ENCODE measurements at regions not wholly inside any gene's neighbourhood (a gene's known extent, or its start where the extent isn't known, plus 50 kb on each side); places are given as distances from the start of the nearest gene placed in this dataset.

DNA sequence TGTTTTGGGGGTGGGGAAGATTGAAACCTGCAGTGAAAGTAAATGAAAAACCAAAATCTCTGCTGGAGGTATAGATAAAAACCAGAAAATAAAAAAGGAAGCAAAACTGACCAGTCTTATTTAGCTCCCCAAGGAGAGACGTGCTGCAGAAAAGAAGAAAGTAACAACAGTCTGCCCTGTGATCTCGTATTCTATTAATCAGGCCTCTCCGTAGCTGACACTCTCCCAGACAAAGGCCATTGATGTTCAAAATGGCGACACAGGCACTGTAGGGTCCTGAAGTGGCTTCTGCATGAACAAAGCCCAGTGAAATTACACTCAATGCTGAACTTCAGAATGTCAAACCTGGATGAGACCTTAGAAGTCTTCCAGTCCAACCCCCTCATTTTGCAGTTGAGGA is 106.6 kb downstream of the NXPE2 start:
- TF ChIP-seq, protein P1, sequence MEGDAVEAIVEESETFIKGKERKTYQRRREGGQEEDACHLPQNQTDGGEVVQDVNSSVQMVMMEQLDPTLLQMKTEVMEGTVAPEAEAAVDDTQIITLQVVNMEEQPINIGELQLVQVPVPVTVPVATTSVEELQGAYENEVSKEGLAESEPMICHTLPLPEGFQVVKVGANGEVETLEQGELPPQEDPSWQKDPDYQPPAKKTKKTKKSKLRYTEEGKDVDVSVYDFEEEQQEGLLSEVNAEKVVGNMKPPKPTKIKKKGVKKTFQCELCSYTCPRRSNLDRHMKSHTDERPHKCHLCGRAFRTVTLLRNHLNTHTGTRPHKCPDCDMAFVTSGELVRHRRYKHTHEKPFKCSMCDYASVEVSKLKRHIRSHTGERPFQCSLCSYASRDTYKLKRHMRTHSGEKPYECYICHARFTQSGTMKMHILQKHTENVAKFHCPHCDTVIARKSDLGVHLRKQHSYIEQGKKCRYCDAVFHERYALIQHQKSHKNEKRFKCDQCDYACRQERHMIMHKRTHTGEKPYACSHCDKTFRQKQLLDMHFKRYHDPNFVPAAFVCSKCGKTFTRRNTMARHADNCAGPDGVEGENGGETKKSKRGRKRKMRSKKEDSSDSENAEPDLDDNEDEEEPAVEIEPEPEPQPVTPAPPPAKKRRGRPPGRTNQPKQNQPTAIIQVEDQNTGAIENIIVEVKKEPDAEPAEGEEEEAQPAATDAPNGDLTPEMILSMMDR (IDR thresholded peaks at IDR 0.05) = no peak
- TF ChIP-seq POLR2A (IDR thresholded peaks at IDR 0.05) = no peak

All from testis (tissue), 2 donors.